ENCODE measurements at regions not wholly inside any gene's neighbourhood (a gene's known extent, or its start where the extent isn't known, plus 50 kb on each side); places are given as distances from the start of the nearest gene placed in this dataset.

DNA sequence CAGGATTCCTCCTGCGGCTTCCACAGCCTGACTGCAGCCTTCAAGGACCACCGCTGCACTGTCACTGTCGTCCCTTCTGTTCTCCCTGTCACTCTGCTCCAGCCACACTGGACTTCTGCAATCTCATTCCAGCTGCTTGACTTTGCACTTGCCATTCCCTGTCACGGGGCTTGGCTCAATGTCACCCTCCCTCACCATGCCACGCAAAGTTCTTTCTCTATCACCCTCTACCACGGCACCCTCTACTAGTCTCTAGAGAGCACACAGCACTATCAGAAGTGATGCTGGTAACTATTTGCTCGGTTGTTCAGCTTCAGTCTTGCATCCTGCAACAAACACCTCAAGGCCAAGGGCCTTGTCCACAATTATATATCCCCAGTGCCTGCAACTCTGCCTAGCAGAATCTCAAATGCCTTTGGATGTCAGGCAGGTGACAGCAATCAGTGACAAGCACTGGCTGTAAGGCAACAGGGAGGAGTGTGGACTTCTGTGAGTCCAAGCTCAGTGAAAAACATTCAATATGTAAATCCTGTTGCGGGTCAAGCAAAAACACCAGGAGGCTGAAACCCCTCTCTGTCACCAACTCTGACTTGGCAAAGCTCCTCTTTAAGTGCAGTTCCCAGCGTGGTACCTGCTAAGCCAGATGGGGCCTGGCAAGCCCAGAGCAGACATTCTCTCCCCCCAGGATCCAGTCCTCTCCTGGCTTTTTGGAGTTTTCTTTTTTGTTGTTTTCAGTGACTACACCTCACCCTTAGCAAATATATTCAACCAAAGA is 259.9 kb downstream of the FGFR2 start:
- no peak for DNase-seq (ENCODE audit: low spot score)
- in situ Hi-C loops (cut with MboI; ENCODE audit: low pct_unique_long_range_greater_than_20kb, low sequenced_read_pairs, unreplicated experiment) = no loop called here
- TF ChIP-seq, protein P1, sequence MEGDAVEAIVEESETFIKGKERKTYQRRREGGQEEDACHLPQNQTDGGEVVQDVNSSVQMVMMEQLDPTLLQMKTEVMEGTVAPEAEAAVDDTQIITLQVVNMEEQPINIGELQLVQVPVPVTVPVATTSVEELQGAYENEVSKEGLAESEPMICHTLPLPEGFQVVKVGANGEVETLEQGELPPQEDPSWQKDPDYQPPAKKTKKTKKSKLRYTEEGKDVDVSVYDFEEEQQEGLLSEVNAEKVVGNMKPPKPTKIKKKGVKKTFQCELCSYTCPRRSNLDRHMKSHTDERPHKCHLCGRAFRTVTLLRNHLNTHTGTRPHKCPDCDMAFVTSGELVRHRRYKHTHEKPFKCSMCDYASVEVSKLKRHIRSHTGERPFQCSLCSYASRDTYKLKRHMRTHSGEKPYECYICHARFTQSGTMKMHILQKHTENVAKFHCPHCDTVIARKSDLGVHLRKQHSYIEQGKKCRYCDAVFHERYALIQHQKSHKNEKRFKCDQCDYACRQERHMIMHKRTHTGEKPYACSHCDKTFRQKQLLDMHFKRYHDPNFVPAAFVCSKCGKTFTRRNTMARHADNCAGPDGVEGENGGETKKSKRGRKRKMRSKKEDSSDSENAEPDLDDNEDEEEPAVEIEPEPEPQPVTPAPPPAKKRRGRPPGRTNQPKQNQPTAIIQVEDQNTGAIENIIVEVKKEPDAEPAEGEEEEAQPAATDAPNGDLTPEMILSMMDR (IDR thresholded peaks at IDR 0.05; ENCODE audit: extremely low read depth, insufficient read depth, missing control alignments) = no peak

DNA sequence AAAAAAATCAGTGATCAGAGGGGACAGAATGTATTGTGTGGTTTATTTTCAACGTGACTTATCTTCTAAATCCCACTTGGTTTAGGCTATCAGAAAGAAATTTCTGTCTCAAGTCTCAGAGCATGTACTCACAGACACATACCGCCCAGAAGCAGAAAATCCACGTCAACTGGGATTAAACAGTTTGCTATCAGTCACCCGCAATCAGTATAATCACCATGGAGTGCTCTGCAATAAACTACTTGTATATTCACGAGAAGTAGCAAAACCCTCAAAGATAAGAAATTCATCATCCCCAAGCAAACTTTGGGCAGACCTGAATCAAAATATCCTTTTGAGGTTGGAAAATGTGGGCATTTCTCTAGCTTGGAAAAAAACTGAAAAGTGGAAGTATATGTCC is 259.1 kb downstream of the FGFR2 start:
- DNase-seq (ENCODE audit: low spot score) = no peak
- TF ChIP-seq, protein P1 (IDR thresholded peaks at IDR 0.05; ENCODE audit: extremely low read depth, insufficient read depth, missing control alignments) = no peak
- in situ Hi-C loops (cut with MboI; ENCODE audit: low pct_unique_long_range_greater_than_20kb, low sequenced_read_pairs, unreplicated experiment) = no loop called here

DNA sequence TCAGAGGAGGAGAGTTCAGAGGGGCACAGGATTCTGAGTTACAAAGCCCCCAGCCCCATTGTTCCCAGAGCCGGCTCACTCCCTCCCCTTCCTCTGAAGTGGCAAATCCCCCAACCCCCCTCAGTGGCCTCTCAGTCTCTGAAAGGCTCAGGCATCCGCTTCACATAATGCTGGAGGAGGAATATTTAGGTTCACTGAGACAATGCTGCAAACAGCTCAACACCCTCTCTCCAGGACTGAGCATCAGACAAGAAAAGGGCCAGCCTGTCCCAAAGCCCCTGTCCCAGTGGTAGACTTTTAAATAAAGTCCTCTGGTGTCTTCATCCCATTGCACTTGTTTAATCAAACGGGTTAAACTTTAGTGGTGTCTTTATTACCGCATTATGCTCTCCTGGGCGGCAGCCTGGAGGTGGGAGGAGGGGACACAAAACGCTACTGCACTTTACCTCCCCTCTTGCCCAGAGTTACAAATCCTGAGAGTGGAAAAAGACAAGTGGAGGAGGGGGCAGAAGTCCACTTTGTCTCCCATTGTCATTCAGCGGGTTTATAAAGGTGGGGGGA is 257.9 kb downstream of the FGFR2 start:
- TF ChIP-seq, protein P1 (IDR thresholded peaks at IDR 0.05; ENCODE audit: extremely low read depth, insufficient read depth, missing control alignments) = no peak
- in situ Hi-C loops (cut with MboI; ENCODE audit: low pct_unique_long_range_greater_than_20kb, low sequenced_read_pairs, unreplicated experiment) = no loop called here
- DNase-seq (ENCODE audit: low spot score) = no peak

DNA sequence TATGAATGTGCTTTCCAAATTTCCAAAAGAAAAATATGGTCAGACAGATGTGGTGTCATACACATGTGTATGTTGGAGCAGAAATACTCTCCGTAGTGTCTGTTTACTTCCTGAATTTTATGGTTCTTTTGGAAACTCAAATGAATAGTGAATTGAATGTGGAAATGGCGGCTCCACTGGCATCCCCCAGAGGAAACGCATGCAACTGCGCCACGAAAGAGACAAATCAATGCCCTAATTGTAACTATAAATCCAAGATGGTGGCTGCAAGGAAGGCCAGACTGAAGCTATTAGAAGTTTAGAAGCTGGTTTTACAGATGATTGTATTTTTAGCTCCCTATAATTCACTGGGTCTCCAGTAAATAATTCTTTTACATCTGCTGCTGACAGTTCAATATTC is 246.7 kb downstream of the FGFR2 start:
- in situ Hi-C loops (cut with MboI; ENCODE audit: low pct_unique_long_range_greater_than_20kb, low sequenced_read_pairs, unreplicated experiment) = no loop called here
- DNase-seq (ENCODE audit: low spot score) = no peak
- TF ChIP-seq, protein P1 (IDR thresholded peaks at IDR 0.05; ENCODE audit: extremely low read depth, insufficient read depth, missing control alignments) = no peak

DNA sequence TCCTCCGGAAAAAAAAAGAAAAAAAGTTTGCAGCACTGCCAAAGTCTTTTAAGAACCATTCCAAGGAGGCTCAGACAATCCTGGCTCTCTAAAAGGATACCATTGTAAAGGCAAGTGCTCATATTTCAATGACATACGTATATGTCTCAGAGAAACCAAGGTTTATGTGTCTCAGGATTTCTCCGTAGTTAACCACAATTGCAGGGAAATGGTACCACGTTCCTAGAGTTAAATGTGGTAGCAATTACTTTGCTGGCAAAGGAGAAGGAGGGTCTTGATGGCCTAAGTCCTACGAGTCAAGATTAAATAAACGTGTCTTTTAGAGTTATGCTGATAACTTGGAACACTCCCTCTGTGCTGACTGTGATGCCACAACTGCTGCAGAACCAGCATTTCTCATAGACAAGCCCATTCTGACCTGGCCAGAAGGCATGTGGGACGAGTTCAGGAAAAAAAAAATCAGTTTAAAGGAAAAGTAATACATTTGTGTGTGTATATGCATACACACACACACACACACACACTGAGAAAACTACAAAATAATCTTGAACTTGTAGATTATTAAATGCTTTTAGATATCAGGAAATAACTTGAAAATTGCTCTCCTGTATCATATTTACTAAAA is 245.9 kb downstream of the FGFR2 start:
- in situ Hi-C loops (cut with MboI; ENCODE audit: low pct_unique_long_range_greater_than_20kb, low sequenced_read_pairs, unreplicated experiment) = no loop called here
- no peak for DNase-seq (ENCODE audit: low spot score)
- TF ChIP-seq, protein P1 (IDR thresholded peaks at IDR 0.05; ENCODE audit: extremely low read depth, insufficient read depth, missing control alignments) = no peak

DNA sequence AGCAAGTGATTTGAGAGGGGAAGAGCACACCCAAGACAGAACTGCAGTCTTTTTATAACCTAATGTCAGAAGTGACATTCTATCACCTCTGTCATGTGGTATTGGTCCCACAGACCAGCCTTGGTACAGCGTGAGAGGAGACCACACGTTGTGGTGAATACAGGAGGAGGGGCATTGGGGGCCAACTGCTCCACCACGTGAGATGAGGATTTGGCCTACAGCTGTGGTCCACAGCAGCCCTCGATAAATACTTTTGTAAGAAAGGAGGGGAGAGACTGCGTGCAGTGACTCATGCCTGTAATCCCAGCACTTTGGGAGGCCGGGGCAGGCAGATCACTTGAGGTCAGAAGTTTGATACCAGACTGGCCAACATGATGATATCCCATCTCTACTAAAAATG is 243.1 kb downstream of the FGFR2 start:
- in situ Hi-C loops (cut with MboI; ENCODE audit: low pct_unique_long_range_greater_than_20kb, low sequenced_read_pairs, unreplicated experiment) = no loop called here
- no peak for DNase-seq (ENCODE audit: low spot score)
- TF ChIP-seq, protein P1 (IDR thresholded peaks at IDR 0.05; ENCODE audit: extremely low read depth, insufficient read depth, missing control alignments) = no peak
